ENCODE measurements at regions not wholly inside any gene's neighbourhood (a gene's known extent, or its start where the extent isn't known, plus 50 kb on each side); places are given as distances from the start of the nearest gene placed in this dataset.
A peak's percentile ranks its signal among the peaks of the same experiment; 100 is the strongest.
"Not testable (repeated sequence)": the region's sequence is repeated elsewhere in the genome, so short reads cannot be mapped to it uniquely, and the experiment has no call there.

DNA sequence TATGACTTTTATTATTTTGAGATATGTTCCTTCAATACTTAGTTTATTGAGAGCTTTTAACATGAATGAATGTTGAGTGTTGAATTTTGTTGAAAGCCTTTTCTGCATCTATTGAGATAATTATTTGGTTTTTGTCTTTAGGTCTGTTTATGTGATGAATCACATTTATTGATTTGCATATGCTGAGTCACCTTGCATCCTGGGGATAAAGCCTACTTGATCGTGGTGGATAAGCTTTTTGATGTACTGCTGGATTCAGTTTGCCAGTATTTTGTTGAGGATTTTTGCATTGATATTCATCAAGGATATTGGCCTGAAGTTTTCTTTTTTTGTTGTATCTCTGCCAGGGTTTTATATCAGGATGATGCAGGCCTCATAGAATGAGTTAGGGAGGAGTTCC is 106.5 kb upstream of the DAZL start:
- H3K4me1 ChIP-seq (ENCODE audit: control insufficient read depth, insufficient read depth, low read length); H3K27ac ChIP-seq (ENCODE audit: low read length); intact Hi-C loops (cut with DNase I); H3K9me3 ChIP-seq (ENCODE audit: control insufficient read depth, low read length); ATAC-seq; H3K4me3 ChIP-seq (ENCODE audit: low read length); H3K27me3 ChIP-seq (ENCODE audit: control insufficient read depth, insufficient read depth); DNase-seq: not testable (repeated sequence)
- WGBS: 83% methylated on average over 1 of the region's 1 CpG

GRCh38 chr3:16715281-16715680 is 110.1 kb upstream of the DAZL start:
- Histone ChIP-seq H3K27me3 (ENCODE audit: control insufficient read depth, insufficient read depth) (no peaks in the 10 kb centered on the region), H3K4me3 (ENCODE audit: low read length) (no peak overlapping the region), H3K4me1 (ENCODE audit: control insufficient read depth, insufficient read depth, low read length) (no peaks in the 10 kb centered on the region), H3K27ac (ENCODE audit: low read length) (no peak overlapping the region), H3K9me3 (ENCODE audit: control insufficient read depth, low read length) (no peaks in the 10 kb centered on the region)
- ATAC-seq: no peak
- 85% methylated on average over 4 of the region's 4 CpGs for WGBS
- intact Hi-C loops (cut with DNase I): no loop called here
- no peak for DNase-seq

- Histone ChIP-seq H3K4me3 (ENCODE audit: low read length) (no peak overlapping the region), H3K4me1 (ENCODE audit: control insufficient read depth, insufficient read depth, low read length) (no peaks in the 10 kb centered on the region), H3K9me3 (ENCODE audit: control insufficient read depth, low read length) (no peaks in the 10 kb centered on the region), H3K27ac (ENCODE audit: low read length) (no peak overlapping the region), H3K27me3 (ENCODE audit: control insufficient read depth, insufficient read depth) (no peaks in the 10 kb centered on the region)
- DNase-seq: no peak
- 64% methylated on average over 3 of the region's 3 CpGs for WGBS
- intact Hi-C loops (cut with DNase I): no loop called here
- no peak for ATAC-seq
Observed at GRCh38 chr3:16719426-16719825, 114.2 kb upstream of the DAZL start.

- DNase-seq (no peak), ATAC-seq (no peak)
- intact Hi-C loops (cut with DNase I): no loop called here
- no peak overlapping the region for H3K27ac ChIP-seq (ENCODE audit: low read length)
- H3K9me3 ChIP-seq (ENCODE audit: control insufficient read depth, low read length): no peaks in the 10 kb centered on the region
- H3K27me3 ChIP-seq (ENCODE audit: control insufficient read depth, insufficient read depth): no peaks in the 10 kb centered on the region
- H3K4me1 ChIP-seq (ENCODE audit: control insufficient read depth, insufficient read depth, low read length): no peaks in the 10 kb centered on the region
- WGBS: 55% methylated on average over 3 of the region's 3 CpGs
- no peak overlapping the region for H3K4me3 ChIP-seq (ENCODE audit: low read length)
Observed at GRCh38 chr3:16720367-16720940, 115.2 kb upstream of the DAZL start.

DNA sequence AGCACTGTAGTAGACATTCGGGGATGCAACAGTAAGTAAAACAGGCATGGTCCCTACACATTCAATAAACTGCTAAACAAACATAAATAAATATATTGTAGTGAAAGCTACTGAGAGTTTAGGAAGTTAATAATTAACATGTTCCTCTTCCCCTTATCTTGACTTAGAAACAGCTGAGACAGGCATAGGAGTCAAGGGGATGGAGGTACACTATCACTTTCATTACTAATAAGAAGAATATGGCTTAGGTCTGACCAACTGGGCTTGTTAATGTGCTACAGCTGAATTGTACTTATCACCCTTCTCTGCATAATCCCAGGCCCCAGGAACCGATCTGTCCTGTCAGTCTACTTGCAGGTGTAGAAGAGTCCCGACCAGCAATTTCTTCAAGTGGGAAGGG is 116.3 kb upstream of the DAZL start:
- Histone ChIP-seq H3K4me3 (ENCODE audit: low read length) (no peak overlapping the region), H3K27me3 (ENCODE audit: control insufficient read depth, insufficient read depth) (no peaks in the 10 kb centered on the region), H3K27ac (ENCODE audit: low read length) (no peak overlapping the region), H3K4me1 (ENCODE audit: control insufficient read depth, insufficient read depth, low read length) (no peaks in the 10 kb centered on the region), H3K9me3 (ENCODE audit: control insufficient read depth, low read length) (peaks cover 1% of the 10 kb centered on the region)
- 92% methylated on average over 3 of the region's 3 CpGs for WGBS
- no peak for ATAC-seq
- no peak for DNase-seq
- intact Hi-C loops (cut with DNase I): no loop called here

GRCh38 chr3:16723978-16724377 is 118.8 kb upstream of the DAZL start:
- Histone ChIP-seq H3K27me3 (ENCODE audit: control insufficient read depth, insufficient read depth) (no peaks in the 10 kb centered on the region), H3K4me1 (ENCODE audit: control insufficient read depth, insufficient read depth, low read length) (no peaks in the 10 kb centered on the region), H3K4me3 (ENCODE audit: low read length) (no peak overlapping the region), H3K9me3 (ENCODE audit: control insufficient read depth, low read length) (peaks cover 1% of the 10 kb centered on the region), H3K27ac (ENCODE audit: low read length) (no peak overlapping the region)
- intact Hi-C loops (cut with DNase I): no loop called here
- ATAC-seq: no peak
- 43% methylated on average over 1 of the region's 1 CpG for WGBS
- no peak for DNase-seq

DNA sequence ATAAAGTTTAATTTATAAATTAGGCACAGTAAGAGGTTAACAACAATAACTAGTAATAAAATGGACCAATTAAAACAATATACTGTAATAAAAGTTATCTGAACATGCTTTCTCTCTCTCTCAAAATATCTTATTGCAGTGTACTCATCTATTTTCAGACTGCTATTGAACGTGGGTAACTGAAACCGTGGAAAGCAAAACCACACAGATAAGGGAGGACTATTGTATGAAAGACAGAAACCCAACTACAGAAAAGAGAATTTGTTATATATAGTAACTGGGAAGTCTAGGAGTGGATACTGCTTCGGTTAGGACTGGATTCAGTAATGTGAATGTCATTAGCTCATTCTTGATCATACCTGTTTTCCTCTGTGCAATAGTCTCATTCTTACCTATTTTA is 119.3 kb upstream of the DAZL start:
- H3K27me3 ChIP-seq (ENCODE audit: control insufficient read depth, insufficient read depth): no peaks in the 10 kb centered on the region
- WGBS: 32% methylated on average over 3 of the region's 3 CpGs
- no peak for DNase-seq
- intact Hi-C loops (cut with DNase I): no loop called here
- ATAC-seq: peak in 1 of 2 donors; percentile 55
- H3K4me1 ChIP-seq (ENCODE audit: control insufficient read depth, insufficient read depth, low read length): no peaks in the 10 kb centered on the region
- H3K27ac ChIP-seq (ENCODE audit: low read length): no peak overlapping the region
- peaks cover 1% of the 10 kb centered on the region for H3K9me3 ChIP-seq (ENCODE audit: control insufficient read depth, low read length)
- H3K4me3 ChIP-seq (ENCODE audit: low read length): no peak overlapping the region

GRCh38 chr3:16725972-16726371 is 120.7 kb upstream of the DAZL start:
- no peak for DNase-seq
- intact Hi-C loops (cut with DNase I): no loop called here
- H3K27me3 ChIP-seq (ENCODE audit: control insufficient read depth, insufficient read depth): no peaks in the 10 kb centered on the region
- H3K9me3 ChIP-seq (ENCODE audit: control insufficient read depth, low read length): peaks cover 1% of the 10 kb centered on the region
- H3K27ac ChIP-seq (ENCODE audit: low read length): no peak overlapping the region
- no peak overlapping the region for H3K4me3 ChIP-seq (ENCODE audit: low read length)
- WGBS: 72% methylated on average over 1 of the region's 1 CpG
- ATAC-seq: no peak
- no peaks in the 10 kb centered on the region for H3K4me1 ChIP-seq (ENCODE audit: control insufficient read depth, insufficient read depth, low read length)

GRCh38 chr3:16728770-16729745 is 123.8 kb upstream of the DAZL start:
- H3K4me3 ChIP-seq (ENCODE audit: low read length): no peak overlapping the region
- DNase-seq: no peak
- H3K27ac ChIP-seq (ENCODE audit: low read length): no peak overlapping the region
- intact Hi-C loops (cut with DNase I): no loop called here
- peaks cover 1% of the 10 kb centered on the region for H3K9me3 ChIP-seq (ENCODE audit: control insufficient read depth, low read length)
- no peaks in the 10 kb centered on the region for H3K27me3 ChIP-seq (ENCODE audit: control insufficient read depth, insufficient read depth)
- 69% methylated on average over 4 of the region's 4 CpGs for WGBS
- no peak for ATAC-seq
- no peaks in the 10 kb centered on the region for H3K4me1 ChIP-seq (ENCODE audit: control insufficient read depth, insufficient read depth, low read length)

GRCh38 chr3:16738451-16738850 is 133.2 kb upstream of the DAZL start:
- no peak overlapping the region for H3K4me3 ChIP-seq (ENCODE audit: low read length)
- 95% methylated on average over 1 of the region's 1 CpG for WGBS
- H3K9me3 ChIP-seq (ENCODE audit: control insufficient read depth, low read length): no peaks in the 10 kb centered on the region
- intact Hi-C loops (cut with DNase I): no loop called here
- no peaks in the 10 kb centered on the region for H3K4me1 ChIP-seq (ENCODE audit: control insufficient read depth, insufficient read depth, low read length)
- no peak overlapping the region for H3K27ac ChIP-seq (ENCODE audit: low read length)
- ATAC-seq (no peak), DNase-seq (no peak)
- H3K27me3 ChIP-seq (ENCODE audit: control insufficient read depth, insufficient read depth): no peaks in the 10 kb centered on the region

DNA sequence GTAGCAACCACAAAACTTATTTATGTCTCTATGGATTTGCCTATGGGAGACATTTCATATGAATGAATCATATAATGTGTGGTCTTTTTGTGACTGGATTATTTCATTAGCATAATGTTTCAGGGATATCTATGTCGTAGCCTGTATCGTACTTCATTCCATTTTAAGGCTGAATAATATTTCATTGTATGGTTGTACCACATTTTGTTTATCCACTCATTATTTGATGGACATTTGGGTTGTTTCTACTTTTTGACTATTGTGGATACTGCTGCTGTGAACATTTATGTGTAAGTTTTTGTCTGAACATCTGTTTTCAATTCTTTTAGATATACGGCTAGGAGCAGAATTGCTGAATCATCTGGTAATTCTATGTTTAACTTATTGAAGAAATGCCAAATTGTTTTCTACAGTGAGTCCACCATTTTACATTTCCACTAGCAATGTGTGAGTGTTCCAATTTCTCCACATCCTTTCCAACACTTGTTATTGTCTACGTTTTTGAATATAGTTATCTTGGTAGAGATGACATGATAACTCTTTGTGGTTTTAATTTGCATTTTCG is 134.4 kb upstream of the DAZL start:
- Histone ChIP-seq H3K4me1 (ENCODE audit: control insufficient read depth, insufficient read depth, low read length) (no peaks in the 10 kb centered on the region), H3K27me3 (ENCODE audit: control insufficient read depth, insufficient read depth) (no peaks in the 10 kb centered on the region), H3K4me3 (ENCODE audit: low read length) (no peak overlapping the region), H3K27ac (ENCODE audit: low read length) (no peak overlapping the region), H3K9me3 (ENCODE audit: control insufficient read depth, low read length) (no peaks in the 10 kb centered on the region)
- no peak for DNase-seq
- intact Hi-C loops (cut with DNase I): no loop called here
- 62% methylated on average over 5 of the region's 5 CpGs for WGBS
- no peak for ATAC-seq
